Transverse colon (tissue), 4 donors: ENCODE measurements at regions not wholly inside any gene's neighbourhood (a gene's known extent, or its start where the extent isn't known, plus 50 kb on each side); places are given as distances from the start of the nearest gene placed in this dataset.

Source experiments
- DNase-seq: peaks from one replicate; pipeline ENCODE4 v3.0.0-alpha.2; 2019
- H3K27ac ChIP-seq, 4 donors: fragments of 200-600 bp; sonication (generic); 2 replicates each; pipeline ENCODE4 v1.5.1; 2016 to 2018; ENCODE audit warnings: inconsistent platforms in 4 of 4
- H3K27me3 ChIP-seq: fragments of 200-600 bp; sonication (generic); 2 replicates; pipeline ENCODE4 v1.5.1; 2017; ENCODE audit warnings: inconsistent platforms
- H3K36me3 ChIP-seq, 4 donors: fragments of 200-600 bp; sonication (generic); 2 replicates each; pipeline ENCODE4 v1.5.1; 2017 to 2019; ENCODE audit warnings: inconsistent platforms in 4 of 4
- H3K4me1 ChIP-seq, 4 donors: fragments of 200-600 bp; sonication (generic); 2 replicates each; pipeline ENCODE4 v1.5.1; 2017 to 2020; ENCODE audit warnings: inconsistent platforms in 4 of 4
- H3K4me3 ChIP-seq, 4 donors: fragments of 200-600 bp; sonication (generic); 1 replicate in 1 of 4; 2 replicates in 3 of 4; pipeline versions ENCODE4 v1.5.1 to v1.6.1; 2017 to 2019; ENCODE audit warnings: inconsistent platforms in 4 of 4
- H3K9me3 ChIP-seq, 2 donors: fragments of 200-600 bp; sonication (generic); 2 replicates each; pipeline ENCODE4 v1.5.1; 2017 to 2019; ENCODE audit warnings: inconsistent platforms in 2 of 2
- EP300 ChIP-seq: sonication (generic); formaldehyde crosslinking; IDR thresholded peaks from one replicate; pipeline ENCODE4 v1.6.1; 2017; ENCODE audit warnings: antibody characterized with exemption, low read depth
- POLR2A ChIP-seq: fragments of 450-650 bp; IDR thresholded peaks from one replicate; pipeline ENCODE4 v1.6.1; 2016; ENCODE audit warnings: antibody characterized with exemption, mild to moderate bottlenecking, moderate library complexity
- POLR2AphosphoS5 ChIP-seq, 3 donors: sonication (generic); formaldehyde crosslinking; IDR thresholded peaks; one replicate each; pipeline ENCODE4 v1.6.1; 2016; ENCODE audit warnings: antibody characterized with exemption in 3 of 3
- WGBS, 2 donors: methylation state at CpG; one replicate each; pipeline ENCODE4 v1.1.5; 2018; ENCODE audit warnings: low coverage in 1 of 2; 5-methylcytosine and 5-hydroxymethylcytosine counted together
- in situ Hi-C, 4 donors: fragments of 200-750 bp; cut with MboI; loops; one replicate each; pipeline versions ENCODE4 v1.15.0 to v1.15.1; 2017; ENCODE audit warnings: low sequenced_read_pairs in 3 of 4, low pct_ligation_motif_present in 1 of 4, low pct_unique_long_range_greater_than_20kb in 1 of 4
- intact Hi-C: fragments of 100-400 bp; cut with DNase I; formaldehyde crosslinking; loops from one replicate; pipeline ENCODE4 v1.15.1; 2023; ENCODE audit warnings: low total_unique reads
- TF ChIP-seq, protein P1 (sequence below), 5 experiments: fragments of 200-600 bp in 3 of 5; fragments of 450-650 bp in 2 of 5; sonication (generic) in 3 of 5; IDR thresholded peaks; 1 replicate in 2 of 5; 2 replicates in 3 of 5; pipeline ENCODE4 v1.5.1; 2016 to 2017; ENCODE audit warnings: antibody characterized with exemption in 5 of 5, inconsistent platforms in 3 of 5, mild to moderate bottlenecking in 2 of 5, moderate library complexity in 1 of 5

DNA sequence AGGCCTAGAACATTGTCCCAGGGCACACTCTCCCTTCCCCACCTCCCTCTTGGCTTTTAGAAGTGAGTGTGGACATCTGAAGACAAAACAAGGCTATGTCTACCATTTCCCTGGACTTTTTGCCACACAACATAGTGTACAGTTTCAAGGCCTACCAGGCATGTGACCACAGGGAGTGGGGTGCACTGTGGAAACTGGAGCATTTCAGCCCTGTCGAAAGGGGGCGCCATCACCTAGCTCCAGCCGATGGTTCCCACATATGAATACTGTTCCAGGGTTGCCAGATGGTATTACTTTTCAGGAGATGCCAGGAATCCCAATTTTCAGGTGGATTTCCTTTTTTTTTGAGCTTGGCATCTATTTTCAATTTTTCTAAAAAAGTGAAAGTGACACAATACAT, 140.7 kb downstream of the KATNIP start:
- 23% methylated on average over 3 of the region's 3 CpGs; no CpG with 5 or more reads in 1 of the 2 donors for WGBS, 2 donors
- Histone ChIP-seq H3K27ac (no peak overlapping the region), H3K27me3 (no peaks in the 10 kb centered on the region), H3K36me3 (no peaks in the 10 kb centered on the region), H3K4me1 (peaks cover 0 to 4% (median 0%) of the 10 kb centered on the region in 4 donors), H3K9me3 (no peaks in the 10 kb centered on the region), H3K4me3 (no peak overlapping the region)
- peak; percentile 35 for DNase-seq
- intact Hi-C loops (no loop called here), in situ Hi-C loops (no loop called here)
- no peak for TF ChIP-seq POLR2AphosphoS5 (IDR thresholded peaks at IDR 0.05)
- TF ChIP-seq, protein P1, sequence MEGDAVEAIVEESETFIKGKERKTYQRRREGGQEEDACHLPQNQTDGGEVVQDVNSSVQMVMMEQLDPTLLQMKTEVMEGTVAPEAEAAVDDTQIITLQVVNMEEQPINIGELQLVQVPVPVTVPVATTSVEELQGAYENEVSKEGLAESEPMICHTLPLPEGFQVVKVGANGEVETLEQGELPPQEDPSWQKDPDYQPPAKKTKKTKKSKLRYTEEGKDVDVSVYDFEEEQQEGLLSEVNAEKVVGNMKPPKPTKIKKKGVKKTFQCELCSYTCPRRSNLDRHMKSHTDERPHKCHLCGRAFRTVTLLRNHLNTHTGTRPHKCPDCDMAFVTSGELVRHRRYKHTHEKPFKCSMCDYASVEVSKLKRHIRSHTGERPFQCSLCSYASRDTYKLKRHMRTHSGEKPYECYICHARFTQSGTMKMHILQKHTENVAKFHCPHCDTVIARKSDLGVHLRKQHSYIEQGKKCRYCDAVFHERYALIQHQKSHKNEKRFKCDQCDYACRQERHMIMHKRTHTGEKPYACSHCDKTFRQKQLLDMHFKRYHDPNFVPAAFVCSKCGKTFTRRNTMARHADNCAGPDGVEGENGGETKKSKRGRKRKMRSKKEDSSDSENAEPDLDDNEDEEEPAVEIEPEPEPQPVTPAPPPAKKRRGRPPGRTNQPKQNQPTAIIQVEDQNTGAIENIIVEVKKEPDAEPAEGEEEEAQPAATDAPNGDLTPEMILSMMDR (IDR thresholded peaks at IDR 0.05), result peak; percentile 38 to 59 (median 52)

DNA sequence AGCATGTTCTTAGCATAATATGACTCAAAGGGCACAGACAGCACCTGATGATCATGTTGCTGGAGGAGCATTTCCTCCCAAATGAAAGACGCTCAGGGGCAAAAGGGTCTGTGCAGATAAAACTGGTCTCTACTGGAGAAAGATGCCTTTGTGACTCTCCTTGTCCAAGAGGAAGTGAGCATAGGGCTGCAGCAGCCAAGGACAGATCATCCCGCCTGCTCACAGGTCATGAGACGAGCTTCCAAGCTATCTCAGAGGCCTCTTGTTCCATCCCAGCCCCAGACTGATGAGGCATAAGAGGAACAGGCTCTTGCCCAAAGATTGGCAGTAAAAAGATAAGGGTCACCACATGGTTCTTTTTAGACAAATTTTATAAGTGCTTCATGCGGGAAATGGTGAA, 141.8 kb downstream of the KATNIP start:
- Histone ChIP-seq H3K4me1 (no peaks in the 10 kb centered on the region), H3K36me3 (no peaks in the 10 kb centered on the region), H3K9me3 (no peaks in the 10 kb centered on the region), H3K4me3 (no peak overlapping the region), H3K27ac (no peak overlapping the region), H3K27me3 (no peaks in the 10 kb centered on the region)
- intact Hi-C loops (no loop called here), in situ Hi-C loops (no loop called here)
- no peak for DNase-seq
- TF ChIP-seq POLR2AphosphoS5 (IDR thresholded peaks at IDR 0.05) (no peak), POLR2A (no peak), EP300 (no peak)
- TF ChIP-seq, protein P1 (IDR thresholded peaks at IDR 0.05), result no peak
- 91 to 100% methylated on average over 1 to 4 of the region's 4 CpGs for WGBS, 2 donors

DNA sequence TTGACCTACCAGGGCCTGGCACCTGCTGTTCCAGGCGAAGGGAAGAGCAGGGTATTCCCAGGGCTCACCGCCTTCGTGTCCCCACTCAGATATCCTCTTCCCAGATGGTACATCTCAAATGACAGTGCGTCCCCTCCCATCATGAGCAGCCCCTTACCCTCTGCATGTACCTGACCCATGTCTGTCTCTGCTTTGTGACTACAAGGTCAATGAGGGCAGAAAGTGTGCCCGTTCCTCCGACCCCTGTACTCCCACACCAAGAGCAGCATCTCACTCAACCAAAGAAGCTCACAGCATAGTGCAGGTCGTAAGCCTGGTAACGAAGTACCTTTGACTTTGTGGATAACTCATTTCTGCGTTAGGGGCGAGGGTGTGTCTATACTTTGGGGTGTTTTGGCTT, 142.6 kb downstream of the KATNIP start:
- no peak for DNase-seq
- intact Hi-C loops, result no loop called here
- Histone ChIP-seq H3K36me3 (no peaks in the 10 kb centered on the region), H3K9me3 (no peaks in the 10 kb centered on the region), H3K4me3 (no peak overlapping the region), H3K4me1 (no peaks in the 10 kb centered on the region), H3K27me3 (no peaks in the 10 kb centered on the region), H3K27ac (no peak overlapping the region)
- in situ Hi-C loops, result no loop called here
- 93% methylated on average over 4 to 10 of the region's 10 CpGs for WGBS, 2 donors
- TF ChIP-seq, protein P1 (IDR thresholded peaks at IDR 0.05), result no peak
- no peak for TF ChIP-seq POLR2A
- TF ChIP-seq POLR2AphosphoS5 (IDR thresholded peaks at IDR 0.05), result no peak
- no peak for TF ChIP-seq EP300

DNA sequence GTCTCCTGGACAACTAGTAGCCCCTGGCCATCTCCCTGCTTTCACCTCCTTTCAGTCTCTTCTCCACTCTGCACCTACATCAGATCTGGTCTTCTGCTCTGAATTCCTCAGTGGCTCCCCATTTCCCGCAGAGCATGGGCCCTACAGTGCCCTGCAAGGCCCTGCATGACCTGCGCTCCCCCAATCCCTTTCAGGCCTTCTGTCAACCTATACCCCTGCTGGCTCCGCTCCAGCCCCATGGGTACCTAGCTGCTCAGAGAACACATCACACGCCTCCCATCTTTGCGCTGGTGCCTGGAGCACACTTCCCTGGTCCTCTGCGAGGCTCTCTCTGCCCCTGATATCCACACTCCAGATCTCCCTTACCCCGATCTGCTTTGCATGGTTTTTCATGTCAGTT, 145.2 kb downstream of the KATNIP start:
- intact Hi-C loops (no loop called here), in situ Hi-C loops (no loop called here)
- H3K27me3 ChIP-seq, result no peaks in the 10 kb centered on the region
- WGBS, 2 donors, result 91 to 99% methylated on average over 4 to 7 of the region's 7 CpGs
- H3K36me3 ChIP-seq, result peaks cover 0 to 6% (median 0%) of the 10 kb centered on the region in 4 donors
- no peaks in the 10 kb centered on the region for H3K9me3 ChIP-seq
- no peak overlapping the region for H3K27ac ChIP-seq
- DNase-seq, result no peak
- H3K4me3 ChIP-seq, result no peak overlapping the region
- no peaks in the 10 kb centered on the region for H3K4me1 ChIP-seq
- TF ChIP-seq EP300 (no peak), POLR2AphosphoS5 (IDR thresholded peaks at IDR 0.05) (no peak), POLR2A (no peak)
- TF ChIP-seq, protein P1 (IDR thresholded peaks at IDR 0.05), result no peak
